MM.1S (cell line): ENCODE measurements at regions not wholly inside any gene's neighbourhood (a gene's known extent, or its start where the extent isn't known, plus 50 kb on each side); places are given as distances from the start of the nearest gene placed in this dataset.

Experiments used
- EZH2 ChIP-seq: fragments of 300-600 bp; sonication (generic); optimal IDR thresholded peaks from 2 replicates; pipeline ENCODE3; 2017; ENCODE audit warnings: low read depth, mild to moderate bottlenecking, antibody characterized with exemption, low read length, mixed read lengths
- EZH2phosphoT487 ChIP-seq: fragments of 300-600 bp; sonication (generic); IDR thresholded peaks from 2 replicates; pipeline ENCODE4 v1.6.1; 2018; ENCODE audit warnings: antibody characterized with exemption, low read length
- TF ChIP-seq, protein P1 (sequence below): fragments of 300-600 bp; sonication (generic); IDR thresholded peaks from 2 replicates; pipeline ENCODE4 v1.5.1; 2016; ENCODE audit warnings: antibody characterized with exemption, low read length, mixed read lengths

DNA sequence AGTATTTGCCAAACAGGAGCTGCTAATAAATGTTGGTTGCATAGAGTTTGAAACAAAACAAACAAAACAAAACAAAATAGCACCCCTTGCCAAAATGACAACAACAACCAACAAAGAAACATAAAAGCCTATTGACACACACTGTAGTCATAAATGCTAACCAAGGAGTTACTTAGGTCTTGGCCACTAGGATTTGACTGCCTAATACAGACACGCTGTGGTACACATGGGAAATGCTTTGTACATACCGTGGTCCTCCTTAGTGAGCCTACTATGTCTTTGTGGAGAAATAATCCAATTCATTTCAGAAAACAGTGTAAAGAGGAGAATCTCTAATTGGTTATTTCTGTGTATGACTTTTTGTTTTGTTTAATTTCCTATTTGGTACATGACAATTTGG is 53.2 kb upstream of the MTPN start:
- TF ChIP-seq, protein P1, sequence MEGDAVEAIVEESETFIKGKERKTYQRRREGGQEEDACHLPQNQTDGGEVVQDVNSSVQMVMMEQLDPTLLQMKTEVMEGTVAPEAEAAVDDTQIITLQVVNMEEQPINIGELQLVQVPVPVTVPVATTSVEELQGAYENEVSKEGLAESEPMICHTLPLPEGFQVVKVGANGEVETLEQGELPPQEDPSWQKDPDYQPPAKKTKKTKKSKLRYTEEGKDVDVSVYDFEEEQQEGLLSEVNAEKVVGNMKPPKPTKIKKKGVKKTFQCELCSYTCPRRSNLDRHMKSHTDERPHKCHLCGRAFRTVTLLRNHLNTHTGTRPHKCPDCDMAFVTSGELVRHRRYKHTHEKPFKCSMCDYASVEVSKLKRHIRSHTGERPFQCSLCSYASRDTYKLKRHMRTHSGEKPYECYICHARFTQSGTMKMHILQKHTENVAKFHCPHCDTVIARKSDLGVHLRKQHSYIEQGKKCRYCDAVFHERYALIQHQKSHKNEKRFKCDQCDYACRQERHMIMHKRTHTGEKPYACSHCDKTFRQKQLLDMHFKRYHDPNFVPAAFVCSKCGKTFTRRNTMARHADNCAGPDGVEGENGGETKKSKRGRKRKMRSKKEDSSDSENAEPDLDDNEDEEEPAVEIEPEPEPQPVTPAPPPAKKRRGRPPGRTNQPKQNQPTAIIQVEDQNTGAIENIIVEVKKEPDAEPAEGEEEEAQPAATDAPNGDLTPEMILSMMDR: no peak
- no peak for TF ChIP-seq EZH2phosphoT487
- no peak for TF ChIP-seq EZH2
